Ishikawa (cell line): ENCODE measurements at regions not wholly inside any gene's neighbourhood (a gene's known extent, or its start where the extent isn't known, plus 50 kb on each side); places are given as distances from the start of the nearest gene placed in this dataset.

Source experiments
- CEBPB ChIP-seq: IDR thresholded peaks from 2 replicates; pipeline ENCODE4 v1.6.1; 2012
- CREB1 ChIP-seq: IDR thresholded peaks from 2 replicates; pipeline ENCODE4 v1.6.1; 2012; ENCODE audit warnings: low read depth
- EGR1 ChIP-seq: IDR thresholded peaks from 2 replicates; pipeline ENCODE4 v1.6.1; 2012
- EP300 ChIP-seq: IDR thresholded peaks from 2 replicates; pipeline ENCODE4 v1.6.1; 2012; ENCODE audit warnings: borderline replicate concordance
- NFIC ChIP-seq: IDR thresholded peaks from 2 replicates; pipeline ENCODE4 v1.6.1; 2012
- RAD21 ChIP-seq: IDR thresholded peaks from 2 replicates; pipeline ENCODE4 v1.6.1; 2012; ENCODE audit warnings: low read depth
- TAF1 ChIP-seq: IDR thresholded peaks from 2 replicates; pipeline ENCODE4 v1.6.1; 2012; ENCODE audit warnings: low read depth, mild to moderate bottlenecking
- TCF12 ChIP-seq: IDR thresholded peaks from 2 replicates; pipeline ENCODE4 v1.6.1; 2012; ENCODE audit warnings: low read depth
- TEAD4 ChIP-seq: IDR thresholded peaks from 2 replicates; pipeline ENCODE4 v1.6.1; 2012
- USF1 ChIP-seq: IDR thresholded peaks from 2 replicates; pipeline ENCODE4 v1.6.1; 2012
- YY1 ChIP-seq: IDR thresholded peaks from 2 replicates; pipeline ENCODE4 v1.6.1; 2012; ENCODE audit warnings: low read depth
- TF ChIP-seq, protein P1 (sequence below): IDR thresholded peaks from 2 replicates; pipeline ENCODE4 v1.6.1; 2012
- TF ChIP-seq, protein P2 (sequence below): IDR thresholded peaks from 2 replicates; pipeline ENCODE4 v1.6.1; 2012; ENCODE audit warnings: low read depth, mild to moderate bottlenecking

DNA sequence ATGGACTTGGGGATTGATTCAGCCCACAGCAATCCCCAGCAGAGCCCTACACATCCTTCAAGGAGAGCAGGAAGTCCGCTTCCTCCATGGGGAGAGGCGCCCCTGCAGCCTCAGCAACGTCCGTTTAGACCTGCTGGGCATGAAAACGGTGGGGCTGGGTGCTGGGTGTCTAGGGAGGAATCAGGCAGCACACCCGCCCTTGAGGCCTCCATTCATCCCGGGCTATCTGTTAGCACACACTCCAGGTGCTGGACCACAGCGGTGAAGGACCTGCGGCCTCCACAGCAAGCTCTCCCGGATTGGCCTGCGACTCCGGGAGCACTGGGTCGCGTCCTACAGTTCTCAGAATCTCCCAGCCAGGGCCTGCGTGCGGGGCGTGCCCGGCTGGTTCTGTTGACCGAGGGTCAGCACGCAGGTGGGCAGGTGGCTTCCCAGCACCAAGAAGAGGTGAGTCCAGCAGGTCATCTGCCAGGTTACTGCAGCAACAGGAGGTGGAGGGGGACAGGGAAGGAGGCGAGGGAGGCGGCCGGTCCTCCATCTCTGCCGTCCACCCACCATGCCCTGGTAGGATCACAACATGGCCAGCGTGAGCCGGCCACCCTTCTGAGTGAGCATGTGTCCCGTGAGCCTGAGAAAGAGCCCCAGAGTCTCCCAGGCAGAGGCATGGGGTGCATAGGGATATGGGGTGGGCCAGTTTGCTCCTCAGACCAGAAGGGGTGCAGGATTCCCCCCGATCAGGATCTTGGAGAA lies 96.6 kb downstream of the RIPK4 start:
- TF ChIP-seq EP300 (no peak), TAF1 (no peak), YY1 (no peak), NFIC (no peak), USF1 (no peak), RAD21 (no peak), CREB1 (no peak), CEBPB (no peak), TCF12 (no peak), TEAD4 (no peak), EGR1 (no peak)
- TF ChIP-seq, protein P1, sequence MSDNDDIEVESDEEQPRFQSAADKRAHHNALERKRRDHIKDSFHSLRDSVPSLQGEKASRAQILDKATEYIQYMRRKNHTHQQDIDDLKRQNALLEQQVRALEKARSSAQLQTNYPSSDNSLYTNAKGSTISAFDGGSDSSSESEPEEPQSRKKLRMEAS: no peak
- TF ChIP-seq, protein P2, sequence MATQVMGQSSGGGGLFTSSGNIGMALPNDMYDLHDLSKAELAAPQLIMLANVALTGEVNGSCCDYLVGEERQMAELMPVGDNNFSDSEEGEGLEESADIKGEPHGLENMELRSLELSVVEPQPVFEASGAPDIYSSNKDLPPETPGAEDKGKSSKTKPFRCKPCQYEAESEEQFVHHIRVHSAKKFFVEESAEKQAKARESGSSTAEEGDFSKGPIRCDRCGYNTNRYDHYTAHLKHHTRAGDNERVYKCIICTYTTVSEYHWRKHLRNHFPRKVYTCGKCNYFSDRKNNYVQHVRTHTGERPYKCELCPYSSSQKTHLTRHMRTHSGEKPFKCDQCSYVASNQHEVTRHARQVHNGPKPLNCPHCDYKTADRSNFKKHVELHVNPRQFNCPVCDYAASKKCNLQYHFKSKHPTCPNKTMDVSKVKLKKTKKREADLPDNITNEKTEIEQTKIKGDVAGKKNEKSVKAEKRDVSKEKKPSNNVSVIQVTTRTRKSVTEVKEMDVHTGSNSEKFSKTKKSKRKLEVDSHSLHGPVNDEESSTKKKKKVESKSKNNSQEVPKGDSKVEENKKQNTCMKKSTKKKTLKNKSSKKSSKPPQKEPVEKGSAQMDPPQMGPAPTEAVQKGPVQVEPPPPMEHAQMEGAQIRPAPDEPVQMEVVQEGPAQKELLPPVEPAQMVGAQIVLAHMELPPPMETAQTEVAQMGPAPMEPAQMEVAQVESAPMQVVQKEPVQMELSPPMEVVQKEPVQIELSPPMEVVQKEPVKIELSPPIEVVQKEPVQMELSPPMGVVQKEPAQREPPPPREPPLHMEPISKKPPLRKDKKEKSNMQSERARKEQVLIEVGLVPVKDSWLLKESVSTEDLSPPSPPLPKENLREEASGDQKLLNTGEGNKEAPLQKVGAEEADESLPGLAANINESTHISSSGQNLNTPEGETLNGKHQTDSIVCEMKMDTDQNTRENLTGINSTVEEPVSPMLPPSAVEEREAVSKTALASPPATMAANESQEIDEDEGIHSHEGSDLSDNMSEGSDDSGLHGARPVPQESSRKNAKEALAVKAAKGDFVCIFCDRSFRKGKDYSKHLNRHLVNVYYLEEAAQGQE: no peak
